ENCODE measurements at regions not wholly inside any gene's neighbourhood (a gene's known extent, or its start where the extent isn't known, plus 50 kb on each side); places are given as distances from the start of the nearest gene placed in this dataset.
A peak's percentile ranks its signal among the peaks of the same experiment; 100 is the strongest.

DNA sequence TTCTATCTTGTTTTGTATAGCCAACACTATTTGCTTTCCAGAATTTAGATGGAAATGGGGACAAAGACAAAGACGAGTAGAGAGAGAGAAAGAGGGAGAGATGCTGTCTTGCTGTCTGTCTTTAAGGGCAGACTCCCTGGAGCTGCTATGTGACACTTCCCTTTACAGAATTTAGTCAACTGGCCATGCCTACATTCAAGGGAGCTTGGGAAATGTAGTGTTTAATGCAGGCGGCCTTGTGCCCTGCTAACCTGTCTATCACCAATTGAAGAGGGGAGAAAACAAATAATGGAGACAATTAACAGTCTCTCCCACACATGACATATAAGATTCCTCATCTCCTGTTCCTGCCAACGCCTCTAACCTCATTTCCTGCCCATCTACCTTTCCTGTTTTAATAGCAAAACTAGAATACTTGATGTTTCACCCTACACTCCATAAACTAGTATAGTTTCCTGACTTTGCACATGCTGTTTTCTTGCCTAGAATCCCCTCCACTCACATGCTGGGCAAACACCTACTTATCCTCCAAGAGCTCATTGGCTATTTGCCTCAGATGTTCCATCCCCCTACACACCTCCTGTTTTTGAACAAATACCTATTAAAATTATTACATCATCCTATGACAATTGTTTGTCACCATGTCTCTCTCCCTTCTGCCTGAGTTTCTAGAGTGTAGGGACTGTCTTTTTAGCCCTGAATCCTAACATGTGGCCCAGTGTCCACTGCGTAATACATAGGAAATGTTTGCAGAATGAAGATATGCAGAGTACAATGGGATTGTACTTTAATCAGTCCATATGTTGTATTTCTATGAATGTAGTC is 117.2 kb downstream of the SLC25A24 start:
- no peak for DNase-seq

GRCh38 chr1:108082001-108082400 is 117.0 kb upstream of the VAV3 start:
- DNase-seq, result no peak

GRCh38 chr1:108080448-108080847 is 115.5 kb upstream of the VAV3 start:
- DNase-seq, result no peak

GRCh38 chr1:108079440-108080025 is 114.6 kb upstream of the VAV3 start:
- peak; percentile 24 for DNase-seq

GRCh38 chr1:108077991-108078390 is 113.0 kb upstream of the VAV3 start:
- no peak for DNase-seq

DNA sequence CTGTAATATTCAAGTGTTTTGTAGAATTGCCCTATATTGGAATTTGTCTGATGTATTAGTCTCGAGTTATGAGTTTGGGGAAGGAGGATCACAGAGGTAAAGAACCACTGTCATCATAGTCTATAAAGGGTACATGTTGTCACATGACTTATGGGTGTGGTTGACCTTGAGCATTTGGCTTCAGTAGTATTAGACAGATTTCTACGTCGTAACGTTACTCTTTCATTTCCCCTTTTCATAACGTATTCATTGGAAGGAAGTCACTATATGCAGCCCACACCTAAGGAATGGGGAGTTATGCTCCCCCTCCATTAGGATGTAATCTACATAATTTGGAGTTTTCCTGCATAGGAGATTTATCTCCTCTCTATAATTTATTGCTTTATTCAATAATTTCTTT is 110.1 kb upstream of the VAV3 start:
- DNase-seq, result no peak

DNA sequence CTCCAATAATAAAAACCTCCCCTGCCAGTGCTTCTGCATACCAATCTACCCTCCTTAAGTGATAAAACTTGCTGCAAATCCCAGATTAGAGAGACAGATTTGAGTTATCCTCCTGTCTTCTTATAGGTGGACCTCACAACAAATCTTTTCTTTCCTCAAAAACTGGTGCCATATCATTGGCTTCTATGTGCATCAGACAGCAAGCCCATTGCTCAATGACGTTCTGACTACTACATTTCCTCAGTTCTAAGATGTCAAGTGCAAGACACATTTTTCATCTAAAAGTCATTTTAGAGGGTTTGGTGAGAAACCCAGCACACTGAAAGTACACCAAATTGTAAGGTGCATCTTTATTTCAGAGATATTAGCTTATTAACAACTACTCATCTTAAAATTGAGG is 107.8 kb upstream of the VAV3 start:
- DNase-seq, result no peak

DNA sequence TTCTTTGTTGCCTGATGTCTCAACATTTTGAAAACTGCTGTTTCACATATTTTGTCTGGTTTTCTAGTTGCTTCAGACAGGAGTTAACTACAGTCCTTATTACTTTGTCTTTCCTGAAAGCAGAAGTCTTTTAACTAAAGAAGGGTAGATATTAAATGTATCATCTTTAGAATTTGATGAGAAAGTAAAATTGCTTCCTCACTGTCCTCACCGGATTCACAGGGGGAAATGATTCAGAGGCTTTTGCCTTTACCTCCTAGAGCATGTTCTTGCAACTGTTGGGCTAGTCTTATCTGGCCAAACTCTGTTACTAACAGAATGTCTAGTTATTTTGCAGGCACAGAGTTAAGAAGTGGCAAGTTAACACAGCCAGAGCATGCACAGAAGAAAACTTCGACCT is 107.2 kb upstream of the VAV3 start:
- DNase-seq, result no peak

GRCh38 chr1:108071601-108072000 is 106.6 kb upstream of the VAV3 start:
- no peak for DNase-seq

DNA sequence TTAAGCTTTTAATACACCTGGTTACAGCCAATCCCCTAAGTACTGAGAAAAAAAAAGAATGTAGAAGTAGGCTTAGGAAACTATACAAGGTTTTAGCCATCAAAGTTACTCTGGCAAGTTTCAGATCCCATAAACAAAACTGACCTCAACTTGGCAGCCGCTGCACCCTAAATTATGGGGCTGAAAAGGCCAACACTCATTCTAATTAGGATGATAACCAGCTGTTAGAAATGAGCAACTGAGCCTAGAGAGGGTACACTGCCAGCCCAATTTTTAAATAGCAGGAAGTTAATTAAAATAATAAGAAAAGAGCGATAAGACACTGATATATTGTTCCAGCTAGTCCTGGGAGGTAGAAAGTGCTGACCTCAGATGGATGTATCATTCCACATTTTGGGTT is 105.7 kb upstream of the VAV3 start:
- no peak for DNase-seq

GRCh38 chr1:108067884-108068540 is 103.0 kb upstream of the VAV3 start:
- no peak for DNase-seq

- DNase-seq, result no peak
These were observed 101.8 kb upstream of the VAV3 start for GRCh38 chr1:108066808-108067207.

GRCh38 chr1:108064255-108064654 is 99.3 kb upstream of the VAV3 start:
- no peak for DNase-seq

DNA sequence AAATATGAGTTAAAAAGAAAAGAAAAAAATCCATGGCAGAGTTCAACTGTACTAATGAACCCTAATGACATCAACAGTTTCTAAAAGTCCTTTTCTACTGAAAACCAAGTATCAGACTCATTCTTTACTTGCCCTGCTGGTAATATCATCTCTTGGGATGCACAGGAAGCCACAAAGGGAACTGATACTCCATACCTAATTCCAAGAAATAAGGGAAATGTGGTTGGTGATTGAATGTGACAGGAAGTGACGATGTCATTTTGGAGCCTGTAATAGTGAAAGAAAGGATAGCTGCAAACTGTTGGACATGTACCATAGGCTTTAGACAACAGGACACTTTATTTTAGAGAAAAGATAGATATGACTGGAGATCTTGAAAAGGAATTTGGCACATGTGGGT is 98.7 kb upstream of the VAV3 start:
- no peak for DNase-seq

DNA sequence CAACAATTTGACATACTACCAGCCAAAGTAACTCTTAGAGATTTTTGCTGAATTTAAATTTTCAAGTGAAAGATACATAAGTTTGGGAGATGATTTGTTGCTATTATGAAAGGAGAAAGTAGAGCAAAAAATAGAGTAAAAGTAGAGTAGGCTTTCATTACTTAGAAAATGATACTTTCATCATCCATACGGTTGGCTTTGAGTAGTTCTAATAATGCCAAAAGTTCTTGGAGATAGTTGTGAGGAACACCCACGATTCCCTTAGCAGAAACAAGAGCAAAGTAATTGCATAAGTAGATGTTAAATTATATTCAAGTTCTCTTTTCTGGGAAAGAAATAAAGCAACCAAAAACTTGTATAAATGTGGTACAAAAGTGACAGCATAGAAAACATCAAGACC is 95.0 kb upstream of the VAV3 start:
- DNase-seq, result no peak

DNA sequence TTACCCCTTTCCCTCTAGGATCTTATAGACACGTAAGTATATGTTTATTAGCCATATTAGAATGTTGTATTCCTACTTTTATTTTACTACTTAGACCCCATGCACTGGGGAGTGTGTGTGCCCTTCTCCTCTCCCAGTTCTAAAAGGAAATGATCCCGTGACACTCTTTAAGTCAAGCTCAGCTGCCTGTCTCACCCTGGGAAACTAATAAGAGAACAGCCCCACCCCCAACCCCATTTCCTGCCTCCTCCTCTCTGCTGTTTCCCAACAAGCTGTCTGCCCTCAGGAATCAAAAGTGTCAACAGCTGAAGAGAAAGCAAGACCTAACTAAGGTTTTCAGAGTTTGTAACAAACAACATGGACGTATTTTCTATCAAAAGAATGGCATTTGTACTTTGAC is 92.6 kb upstream of the VAV3 start:
- no peak for DNase-seq

DNA sequence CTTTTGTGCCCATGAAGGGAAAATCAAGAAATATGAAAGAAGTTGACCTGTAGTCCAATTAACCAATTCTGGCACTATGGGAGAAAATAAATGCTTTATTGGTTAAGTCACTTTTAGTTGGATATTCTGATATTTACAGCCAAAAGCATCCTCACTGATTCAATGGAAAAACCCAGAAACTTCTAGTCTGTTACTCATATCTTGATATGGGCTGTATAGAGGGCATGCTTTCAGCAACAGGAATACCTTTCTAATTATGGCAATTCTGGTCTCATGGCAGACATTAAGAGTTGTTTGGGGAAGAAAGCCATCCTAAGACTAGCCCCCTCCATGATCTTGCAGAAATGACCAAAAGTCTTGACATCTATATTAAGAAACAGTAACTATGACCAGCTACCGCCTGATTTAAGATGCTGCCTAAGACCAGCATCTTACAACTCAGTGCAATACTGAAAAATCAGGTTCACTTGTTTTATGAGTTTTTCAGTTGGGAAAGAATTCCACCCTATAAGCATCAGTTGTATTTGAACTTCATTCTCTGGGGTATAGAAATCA is 91.5 kb upstream of the VAV3 start:
- no peak for DNase-seq

GRCh38 chr1:108055387-108055786 is 90.4 kb upstream of the VAV3 start:
- DNase-seq, result no peak

- DNase-seq, result no peak
These were observed 89.4 kb upstream of the VAV3 start for GRCh38 chr1:108054396-108054795.

- DNase-seq, result no peak
These were observed 88.5 kb upstream of the VAV3 start for GRCh38 chr1:108053270-108054013.

DNA sequence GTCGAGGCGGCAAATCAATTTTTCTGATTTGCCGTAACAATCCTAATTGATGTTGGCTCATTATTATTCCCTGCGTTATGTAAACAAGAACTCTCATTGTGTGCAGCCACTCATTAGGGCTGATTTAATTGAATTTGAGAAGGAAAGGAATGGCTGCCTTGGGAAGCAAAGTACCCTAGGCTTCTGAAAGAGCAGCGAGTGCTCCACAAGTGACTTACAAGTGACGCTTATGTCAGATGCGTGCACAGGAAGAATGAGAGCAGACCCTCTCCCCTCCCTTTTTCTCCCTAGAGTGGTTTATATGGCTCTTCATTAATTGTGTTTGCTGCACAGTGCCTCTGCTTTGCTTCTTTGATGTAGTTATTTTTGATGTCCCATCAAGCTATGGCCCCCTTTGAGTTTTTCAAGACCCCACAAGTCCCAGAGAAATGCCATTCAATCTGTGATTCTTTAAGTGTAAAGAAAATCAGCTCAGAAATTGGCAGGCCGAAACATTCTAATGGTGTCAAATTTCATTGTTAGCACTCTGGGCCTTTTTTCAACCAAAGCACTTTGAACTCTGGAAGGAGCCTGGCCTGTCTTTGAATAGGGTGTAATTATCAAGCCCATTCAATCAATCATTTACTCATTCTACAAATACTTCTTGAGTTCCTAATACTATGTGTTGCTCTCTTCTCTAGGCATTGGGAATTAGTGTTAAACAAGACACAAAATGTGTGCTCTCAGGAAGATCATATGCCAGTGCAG is 86.8 kb upstream of the VAV3 start:
- no peak for DNase-seq

- DNase-seq, result no peak
These were observed 86.1 kb upstream of the VAV3 start for GRCh38 chr1:108050911-108051629.
